ENCODE measurements at regions not wholly inside any gene's neighbourhood (a gene's known extent, or its start where the extent isn't known, plus 50 kb on each side); places are given as distances from the start of the nearest gene placed in this dataset.
"Not testable (repeated sequence)": the region's sequence is repeated elsewhere in the genome, so short reads cannot be mapped to it uniquely, and the experiment has no call there.

GRCh38 chr7:69104023-69104422 is 494.3 kb upstream of the AUTS2 start:
- ATAC-seq (ENCODE audit: insufficient number of reproducible peaks, low FRiP score, low read depth) (no peak), DNase-seq (ENCODE audit: low spot score) (no peak)
- H3K27me3 ChIP-seq (replicated peaks; ENCODE audit: insufficient read depth): no peaks in the 10 kb centered on the region
- H3K4me3 ChIP-seq: no peak overlapping the region
- no peak overlapping the region for H3K27ac ChIP-seq
- no peaks in the 10 kb centered on the region for H3K36me3 ChIP-seq
- no peaks in the 10 kb centered on the region for H3K4me1 ChIP-seq (ENCODE audit: control insufficient read depth in 1 of 2, low read depth in 2 of 2)
- H3K9me3 ChIP-seq: no peaks in the 10 kb centered on the region
- TF ChIP-seq CTCF (IDR thresholded peaks at IDR 0.05): no peak

DNA sequence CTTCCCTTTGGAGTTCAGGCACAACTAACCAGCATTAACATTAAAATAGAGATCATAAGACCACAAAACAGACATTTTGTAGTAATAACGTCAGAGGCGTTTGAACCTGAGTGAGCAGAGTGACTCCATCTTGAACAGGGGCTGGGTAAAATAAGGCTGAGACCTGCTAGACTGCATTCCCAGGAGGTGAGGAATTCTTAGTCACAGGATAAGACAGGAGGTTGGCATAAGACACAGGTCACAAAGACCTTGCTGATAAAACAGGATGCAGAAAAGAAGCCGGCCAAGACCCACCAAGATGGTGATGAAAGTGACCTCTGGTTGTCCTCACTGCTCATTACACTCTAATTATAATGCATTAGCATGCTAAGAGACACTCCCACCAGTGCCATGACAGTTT is 493.2 kb upstream of the AUTS2 start:
- no peak for DNase-seq (ENCODE audit: low spot score)
- no peaks in the 10 kb centered on the region for H3K27me3 ChIP-seq (replicated peaks; ENCODE audit: insufficient read depth)
- no peaks in the 10 kb centered on the region for H3K36me3 ChIP-seq
- no peak overlapping the region for H3K4me3 ChIP-seq
- no peak for TF ChIP-seq CTCF (IDR thresholded peaks at IDR 0.05)
- H3K9me3 ChIP-seq: no peaks in the 10 kb centered on the region
- H3K27ac ChIP-seq: no peak overlapping the region
- ATAC-seq (ENCODE audit: insufficient number of reproducible peaks, low FRiP score, low read depth): no peak
- H3K4me1 ChIP-seq (ENCODE audit: control insufficient read depth in 1 of 2, low read depth in 2 of 2): no peaks in the 10 kb centered on the region

DNA sequence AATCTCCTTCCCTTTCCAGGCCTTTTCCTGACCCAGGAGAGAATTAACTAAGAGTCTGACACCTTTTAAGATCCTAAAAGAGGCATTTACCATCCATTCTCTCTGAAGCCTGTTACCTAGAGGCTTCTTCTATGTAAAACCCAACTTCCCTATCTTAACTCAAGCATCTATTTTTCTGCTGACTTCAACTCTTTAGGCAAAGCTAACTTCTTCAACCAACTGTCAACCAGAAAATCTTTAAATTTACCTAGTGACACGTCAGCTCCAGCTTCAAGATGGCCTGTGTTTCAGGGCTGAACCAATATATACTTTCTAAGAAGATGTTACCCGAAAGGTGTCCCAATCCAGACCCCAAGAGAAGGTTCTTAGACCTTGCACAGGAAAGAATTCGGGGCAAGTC is 492.3 kb upstream of the AUTS2 start:
- no peak overlapping the region for H3K27ac ChIP-seq
- no peak for DNase-seq (ENCODE audit: low spot score)
- H3K4me1 ChIP-seq (ENCODE audit: control insufficient read depth in 1 of 2, low read depth in 2 of 2): no peaks in the 10 kb centered on the region
- ATAC-seq (ENCODE audit: insufficient number of reproducible peaks, low FRiP score, low read depth): no peak
- no peaks in the 10 kb centered on the region for H3K36me3 ChIP-seq
- no peaks in the 10 kb centered on the region for H3K9me3 ChIP-seq
- no peaks in the 10 kb centered on the region for H3K27me3 ChIP-seq (replicated peaks; ENCODE audit: insufficient read depth)
- TF ChIP-seq CTCF (IDR thresholded peaks at IDR 0.05): no peak
- no peak overlapping the region for H3K4me3 ChIP-seq

DNA sequence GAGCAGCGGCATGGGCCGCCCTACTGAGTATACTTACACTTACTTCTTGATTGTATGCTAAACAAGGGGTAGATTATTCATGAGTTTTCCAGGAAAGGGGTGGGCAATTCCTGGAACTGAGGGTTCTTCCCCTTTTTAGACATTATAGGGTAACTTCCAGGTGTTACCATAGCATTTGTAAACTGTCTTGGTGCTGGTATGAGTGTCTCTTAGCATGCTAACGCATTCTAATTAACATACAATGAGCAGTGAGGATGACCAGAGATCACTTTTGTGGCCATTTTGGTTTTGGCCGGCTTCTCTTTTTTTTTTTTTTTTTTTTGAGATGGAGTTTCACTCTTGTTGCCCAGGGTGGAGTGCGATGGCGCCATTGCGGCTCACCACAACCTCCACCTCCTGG is 491.8 kb upstream of the AUTS2 start:
- not testable (repeated sequence) for DNase-seq (ENCODE audit: low spot score); H3K36me3 ChIP-seq; H3K4me3 ChIP-seq; H3K9me3 ChIP-seq; H3K4me1 ChIP-seq (ENCODE audit: control insufficient read depth in 1 of 2, low read depth in 2 of 2); H3K27me3 ChIP-seq (replicated peaks; ENCODE audit: insufficient read depth); H3K27ac ChIP-seq; ATAC-seq (ENCODE audit: insufficient number of reproducible peaks, low FRiP score, low read depth)

DNA sequence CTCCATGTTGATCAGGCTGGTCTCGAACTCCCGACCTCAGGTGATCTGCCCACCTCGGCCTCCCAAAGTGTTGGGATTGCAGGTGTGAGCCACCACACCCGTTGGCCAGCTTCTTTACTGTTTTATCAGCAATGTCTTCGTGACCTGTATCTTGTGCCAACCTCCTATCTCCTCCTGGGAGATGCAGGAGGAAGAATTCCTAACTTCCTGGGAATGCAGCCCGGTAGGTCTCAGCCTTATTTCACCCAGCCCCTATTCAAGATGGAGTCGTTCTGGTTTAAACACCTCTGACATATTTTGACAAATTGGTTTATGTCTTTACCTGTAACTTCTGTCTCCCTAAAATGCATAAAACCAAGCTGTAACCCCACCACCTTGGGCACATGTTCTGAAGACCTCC is 491.3 kb upstream of the AUTS2 start:
- not testable (repeated sequence) for H3K4me1 ChIP-seq (ENCODE audit: control insufficient read depth in 1 of 2, low read depth in 2 of 2); H3K4me3 ChIP-seq; H3K36me3 ChIP-seq; H3K9me3 ChIP-seq; ATAC-seq (ENCODE audit: insufficient number of reproducible peaks, low FRiP score, low read depth); H3K27ac ChIP-seq; H3K27me3 ChIP-seq (replicated peaks; ENCODE audit: insufficient read depth); DNase-seq (ENCODE audit: low spot score)

DNA sequence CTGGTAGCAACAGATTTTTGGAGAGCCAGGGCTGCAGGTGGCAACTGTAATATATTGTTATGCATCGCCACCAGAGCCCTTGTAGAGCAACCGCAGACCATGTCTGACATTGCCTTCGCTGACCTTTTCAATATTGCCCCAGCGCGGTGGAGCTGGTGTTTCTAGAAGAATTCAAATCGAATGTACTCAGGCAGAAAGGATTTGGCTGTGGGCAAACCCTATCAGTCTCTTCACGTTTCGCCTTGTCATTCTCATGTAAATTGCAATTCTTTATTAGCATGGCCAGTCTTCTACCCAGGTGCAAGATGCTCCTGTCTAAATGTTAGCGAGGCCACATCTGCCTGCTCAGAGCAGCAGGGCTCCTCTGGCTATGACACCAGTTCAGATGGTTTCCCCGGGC is 490.2 kb upstream of the AUTS2 start:
- ATAC-seq (ENCODE audit: insufficient number of reproducible peaks, low FRiP score, low read depth): no peak
- H3K9me3 ChIP-seq: no peaks in the 10 kb centered on the region
- H3K4me3 ChIP-seq: no peak overlapping the region
- no peaks in the 10 kb centered on the region for H3K27me3 ChIP-seq (replicated peaks; ENCODE audit: insufficient read depth)
- no peak overlapping the region for H3K27ac ChIP-seq
- H3K4me1 ChIP-seq (ENCODE audit: control insufficient read depth in 1 of 2, low read depth in 2 of 2): no peaks in the 10 kb centered on the region
- no peak for DNase-seq (ENCODE audit: low spot score)
- H3K36me3 ChIP-seq: no peaks in the 10 kb centered on the region
- TF ChIP-seq CTCF (IDR thresholded peaks at IDR 0.05): no peak
